ENCODE measurements at regions not wholly inside any gene's neighbourhood (a gene's known extent, or its start where the extent isn't known, plus 50 kb on each side); places are given as distances from the start of the nearest gene placed in this dataset.
"Not testable (repeated sequence)": the region's sequence is repeated elsewhere in the genome, so short reads cannot be mapped to it uniquely, and the experiment has no call there.

GRCh38 chr4:95898226-95898625 is 58.3 kb downstream of the PDHA2 start:
- DNase-seq = no peak

GRCh38 chr4:95909211-95909610 is 69.3 kb downstream of the PDHA2 start:
- DNase-seq = no peak

- no peak for DNase-seq
Observed at GRCh38 chr4:95910749-95911148, 70.9 kb downstream of the PDHA2 start.

DNA sequence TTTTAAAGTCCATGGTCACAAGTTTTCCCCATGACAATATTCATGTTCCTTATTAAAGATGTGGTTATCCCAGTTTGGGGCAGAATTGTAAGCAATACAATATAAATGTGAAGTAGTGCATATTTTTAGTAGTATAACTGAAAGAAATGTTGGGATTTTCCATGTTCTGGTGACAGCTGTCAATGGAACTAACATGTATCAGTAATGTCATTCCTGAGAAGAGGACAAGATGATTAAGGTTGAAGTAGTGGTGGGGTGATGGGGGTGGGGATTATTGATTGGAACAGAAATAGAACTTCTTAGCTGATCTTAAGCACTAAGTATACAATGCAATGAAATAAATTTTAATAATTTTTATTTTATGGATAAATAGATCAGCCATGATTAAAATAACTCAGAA is 81.6 kb downstream of the PDHA2 start:
- DNase-seq = no peak

DNA sequence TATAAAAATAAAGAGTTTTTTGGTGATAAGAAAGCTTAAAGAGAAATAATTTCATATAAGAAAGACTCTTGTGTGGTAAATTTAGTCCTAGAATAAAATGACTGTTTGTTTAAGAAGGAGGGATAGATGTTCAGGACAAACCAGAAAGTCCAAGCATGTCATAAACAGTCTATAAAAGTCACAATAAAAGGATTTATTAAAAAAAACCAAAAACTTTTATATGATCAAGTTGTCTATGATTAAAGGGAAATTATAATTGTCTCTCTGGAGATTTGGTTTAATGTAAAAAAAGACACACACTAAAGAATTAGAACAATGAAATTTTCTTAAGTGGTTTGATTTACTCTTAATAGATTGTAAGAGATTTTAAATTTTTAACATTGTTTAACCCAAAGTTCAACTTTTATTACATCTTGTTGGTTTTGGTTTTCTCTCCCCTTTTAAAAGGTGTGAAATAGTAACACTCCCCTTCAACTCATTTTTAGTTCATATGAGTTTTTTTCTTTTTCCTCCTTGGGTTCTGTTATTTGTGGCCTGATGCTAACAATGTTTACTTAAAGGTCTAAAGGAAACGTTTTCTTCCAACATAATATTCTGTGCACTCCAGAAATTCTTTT is 89.7 kb downstream of the PDHA2 start:
- DNase-seq = no peak

GRCh38 chr4:95939141-95939540 is 99.2 kb downstream of the PDHA2 start:
- DNase-seq = no peak

GRCh38 chr4:95949136-95949765 is 109.4 kb downstream of the PDHA2 start:
- no peak for DNase-seq

DNA sequence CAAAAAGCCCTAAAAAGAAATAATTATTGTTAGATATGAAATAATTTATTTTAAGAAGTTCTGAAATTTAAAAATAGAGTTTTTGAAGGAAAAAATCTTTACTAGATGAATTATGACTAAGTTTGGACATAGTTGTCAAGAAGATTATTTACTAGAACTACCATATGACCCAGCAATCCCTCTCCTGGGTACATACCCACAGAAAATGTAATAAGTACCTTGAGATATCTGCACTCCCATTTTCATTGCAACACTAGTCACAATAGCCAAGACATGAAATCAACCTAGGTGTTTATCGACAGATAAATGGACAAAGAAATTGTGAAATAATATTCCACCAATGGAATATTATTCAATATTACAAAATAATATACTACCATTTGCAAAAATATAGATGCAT is 109.9 kb downstream of the PDHA2 start:
- DNase-seq = no peak

- not testable (repeated sequence) for DNase-seq
Observed at GRCh38 chr4:95952538-95952937, 112.6 kb downstream of the PDHA2 start.

DNA sequence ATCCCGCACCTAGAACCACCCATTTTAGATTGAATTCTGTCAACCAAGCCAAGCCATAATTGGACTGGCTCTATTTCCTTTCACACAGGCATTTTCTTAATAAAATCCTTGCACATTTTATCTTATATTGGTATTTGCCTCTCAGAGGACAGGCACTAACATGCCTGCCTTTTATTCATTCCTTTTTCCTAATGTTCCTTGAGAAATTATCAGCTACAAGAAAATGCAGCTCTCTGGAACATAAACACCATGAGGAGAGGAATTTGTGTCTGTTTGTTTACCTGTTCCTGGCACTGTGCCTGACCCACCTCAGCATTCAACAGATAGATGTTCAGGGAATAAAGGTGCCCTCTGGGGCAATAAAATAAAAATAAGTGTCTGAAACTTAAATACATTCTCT is 116.2 kb downstream of the PDHA2 start:
- no peak for DNase-seq

- DNase-seq = no peak
Observed at GRCh38 chr4:95957054-95957453, 117.2 kb downstream of the PDHA2 start.

DNA sequence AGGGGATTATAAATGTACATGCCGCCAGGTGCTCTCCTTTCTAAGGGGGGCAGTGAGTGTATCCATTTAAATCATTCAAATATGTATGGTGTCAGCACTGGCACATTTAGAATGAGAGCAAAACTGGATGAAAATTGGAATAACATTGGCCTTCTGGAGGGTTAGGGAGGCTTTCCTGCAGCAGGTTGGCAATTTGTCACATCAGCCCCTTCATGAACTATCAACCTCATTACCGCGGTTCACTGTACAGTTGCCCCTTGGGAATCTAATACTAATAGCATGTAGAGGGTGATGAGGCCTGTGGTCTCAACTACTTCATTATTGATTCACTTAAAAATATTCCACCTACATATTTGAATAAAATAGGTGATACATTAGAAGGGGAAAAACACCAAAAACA is 117.9 kb downstream of the PDHA2 start:
- DNase-seq = no peak

DNA sequence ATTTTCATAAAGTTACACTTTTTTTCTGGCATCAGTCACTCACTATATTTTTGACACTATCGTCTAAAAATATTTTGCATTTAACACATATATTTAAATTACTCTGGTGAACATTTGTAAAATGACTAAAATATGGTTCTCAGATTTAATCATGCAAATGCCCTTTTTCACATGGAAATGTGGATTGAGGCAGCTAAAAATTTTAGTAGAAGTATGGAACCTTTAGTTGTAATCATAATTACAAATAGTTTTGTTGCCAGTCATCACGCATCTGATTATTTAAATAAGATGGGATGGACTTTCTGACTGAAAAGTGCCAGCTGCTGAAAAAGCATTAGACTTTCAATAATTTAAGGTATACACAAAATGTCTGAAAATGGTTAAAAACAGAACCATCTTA is 119.3 kb downstream of the PDHA2 start:
- DNase-seq = no peak

DNA sequence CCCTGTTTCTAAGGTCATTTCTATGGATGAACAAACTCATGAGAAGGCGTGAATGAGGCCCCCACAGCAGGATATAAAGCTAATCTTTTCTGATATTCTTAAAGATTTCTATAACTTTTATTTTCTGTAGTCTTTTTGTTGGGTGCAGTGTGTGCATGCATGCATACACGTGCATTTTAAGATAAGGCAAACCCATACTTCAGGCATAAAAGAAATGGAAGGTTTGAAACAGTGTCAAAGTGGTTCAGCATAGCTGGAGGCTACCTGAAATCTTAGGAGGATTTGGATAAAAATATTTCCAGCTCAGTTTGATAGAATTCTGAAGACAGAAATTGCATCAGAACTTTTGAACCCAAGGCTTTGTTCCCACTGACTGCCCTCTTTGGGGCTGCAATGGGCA is 119.7 kb downstream of the PDHA2 start:
- DNase-seq = no peak

DNA sequence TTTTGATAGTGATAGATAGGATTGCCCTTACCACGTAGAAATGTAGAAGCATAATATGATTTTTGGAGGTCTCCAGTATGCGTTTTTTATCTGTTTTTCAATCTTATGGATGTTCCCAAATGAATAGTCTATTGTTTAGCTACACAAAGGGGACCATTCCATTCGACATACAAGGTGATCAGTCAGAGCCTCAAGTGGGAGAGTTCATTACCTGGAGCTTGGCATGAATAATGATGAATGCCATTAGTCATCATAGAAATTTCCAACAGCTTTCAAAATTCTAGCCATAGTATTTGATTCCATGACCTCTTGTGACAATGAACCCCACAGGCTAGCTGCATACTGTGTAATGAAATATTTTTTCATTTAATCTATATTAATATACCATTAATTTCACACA is 123.6 kb downstream of the PDHA2 start:
- DNase-seq = no peak

DNA sequence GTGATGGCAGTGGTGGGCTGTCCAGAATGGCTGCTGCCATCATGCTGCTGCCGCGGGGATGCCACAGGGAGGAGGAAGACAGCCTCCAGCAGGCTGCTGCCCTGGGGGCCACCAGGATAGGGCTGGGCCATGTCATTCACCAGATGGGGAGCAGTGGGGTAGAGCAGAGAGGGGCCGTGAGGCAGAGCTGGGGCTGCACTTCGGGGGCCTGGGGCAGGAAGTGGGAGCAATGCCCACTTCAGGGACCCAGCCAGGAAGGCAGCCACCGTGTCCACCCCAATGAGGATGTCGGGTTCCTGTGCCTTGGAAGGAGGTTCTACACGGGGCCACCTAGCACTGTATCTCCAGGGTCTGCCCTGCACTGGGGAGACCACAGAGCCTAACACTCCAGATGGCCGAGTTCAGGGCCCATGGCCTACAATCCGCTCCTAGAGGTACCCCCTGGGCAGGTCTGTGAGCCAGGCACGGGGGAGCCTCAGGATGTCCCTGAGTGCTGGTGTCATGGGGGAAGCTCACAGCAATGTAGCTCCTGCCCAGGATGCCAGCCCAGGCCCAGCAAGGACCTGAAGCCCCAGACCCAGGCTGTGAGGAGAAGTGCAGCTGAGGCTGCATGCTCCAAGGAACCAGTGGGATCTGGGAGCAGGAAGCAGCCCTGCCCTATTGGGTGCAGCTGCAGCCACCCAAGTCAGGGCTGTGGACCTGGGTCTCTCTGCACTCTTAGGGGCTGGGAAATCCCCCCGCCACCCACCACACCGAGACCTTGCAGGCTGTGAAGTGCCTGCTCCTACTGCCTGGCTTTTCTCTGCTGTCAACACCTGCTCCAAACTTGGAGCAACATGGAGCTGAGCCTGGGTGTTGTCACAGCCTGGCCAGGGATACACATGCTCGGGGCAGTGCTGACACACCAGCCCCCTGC is 140.3 kb downstream of the PDHA2 start:
- DNase-seq = no peak

- no peak for DNase-seq
Observed at GRCh38 chr4:95980877-95981360, 141.0 kb downstream of the PDHA2 start.

DNA sequence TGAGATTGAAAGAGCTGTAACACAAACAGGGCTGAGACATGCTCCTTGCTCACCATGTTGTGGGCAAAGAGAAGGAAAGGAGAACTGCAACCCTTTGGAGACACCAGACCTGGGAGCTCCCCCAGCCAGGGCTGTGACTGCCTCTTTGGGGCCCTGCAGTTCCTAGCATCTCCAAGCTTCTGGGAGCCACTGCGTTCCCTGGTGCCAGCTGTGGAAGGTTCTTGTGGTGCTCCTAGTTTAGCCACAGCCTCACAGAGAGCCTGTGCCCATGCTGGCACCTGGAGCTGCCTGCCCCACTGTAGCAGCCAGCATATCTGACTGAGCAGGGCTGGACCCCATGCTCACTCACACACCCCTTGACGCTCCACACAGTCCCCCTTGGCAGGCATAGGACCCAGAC is 141.7 kb downstream of the PDHA2 start:
- no peak for DNase-seq

GRCh38 chr4:95982516-95982915 is 142.6 kb downstream of the PDHA2 start:
- DNase-seq = no peak

- DNase-seq = no peak
Observed at GRCh38 chr4:95984081-95984480, 144.2 kb downstream of the PDHA2 start.

GRCh38 chr4:95985051-95985450 is 145.2 kb downstream of the PDHA2 start:
- DNase-seq = no peak

- DNase-seq = no peak
Observed at GRCh38 chr4:95985791-95986550, 146.1 kb downstream of the PDHA2 start.

- no peak for DNase-seq
Observed at GRCh38 chr4:95987851-95988250, 148.0 kb downstream of the PDHA2 start.
